Upper lobe of right lung (tissue), 1 donor: ENCODE measurements at regions not wholly inside any gene's neighbourhood (a gene's known extent, or its start where the extent isn't known, plus 50 kb on each side); places are given as distances from the start of the nearest gene placed in this dataset.

Experiments used
- ATAC-seq: fragments of 200-7000 bp; cut with Tn5 transposase; one replicate; pipeline ENCODE4 v1.9.1; 2020; ENCODE audit warnings: mild to moderate bottlenecking, moderate library complexity
- DNase-seq: peaks from one replicate; pipeline ENCODE4 v3.0.0-alpha.2; 2020
- H3K27ac ChIP-seq: fragments of 200-600 bp; one replicate; pipeline ENCODE4 v1.8.0; 2022
- H3K27me3 ChIP-seq: fragments of 200-600 bp; one replicate; pipeline ENCODE4 v1.8.0; 2022; ENCODE audit warnings: mild to moderate bottlenecking
- H3K36me3 ChIP-seq: fragments of 200-600 bp; one replicate; pipeline ENCODE4 v1.8.0; 2022
- H3K4me1 ChIP-seq: fragments of 200-600 bp; one replicate; pipeline ENCODE4 v1.8.0; 2022
- H3K4me3 ChIP-seq: fragments of 200-600 bp; one replicate; pipeline ENCODE4 v1.8.0; 2022; ENCODE audit warnings: mild to moderate bottlenecking
- H3K9me3 ChIP-seq: fragments of 200-600 bp; one replicate; pipeline ENCODE4 v1.8.0; 2022
- CTCF ChIP-seq: fragments of 200-600 bp; IDR thresholded peaks from one replicate; pipeline ENCODE4 v1.8.0; 2022; ENCODE audit warnings: antibody characterized with exemption
- intact Hi-C: fragments of 100-400 bp; cut with DNase I; formaldehyde crosslinking; loops from one replicate; pipeline ENCODE4 v1.11.0; 2022
- donor health status: DM: no; HTN: yes; CAD: no; lungs with severe emphysema.

GRCh38 chr4:79241846-79242245 lies 84.0 kb downstream of the NAA11 start:
- no peak for TF ChIP-seq CTCF
- intact Hi-C loops = no loop called here
- ATAC-seq (no peak), DNase-seq (no peak)
- Histone ChIP-seq H3K27me3 (no peaks in the 10 kb centered on the region), H3K4me1 (no peaks in the 10 kb centered on the region), H3K36me3 (no peaks in the 10 kb centered on the region), H3K9me3 (no peaks in the 10 kb centered on the region), H3K4me3 (no peak overlapping the region), H3K27ac (no peak overlapping the region)

GRCh38 chr4:79237851-79238250 lies 88.0 kb downstream of the NAA11 start:
- Histone ChIP-seq H3K4me3 (no peak overlapping the region), H3K27ac (no peak overlapping the region), H3K4me1 (no peaks in the 10 kb centered on the region), H3K27me3 (no peaks in the 10 kb centered on the region), H3K36me3 (no peaks in the 10 kb centered on the region), H3K9me3 (no peaks in the 10 kb centered on the region)
- DNase-seq = no peak
- no peak for TF ChIP-seq CTCF
- no peak for ATAC-seq
- intact Hi-C loops = no loop called here

GRCh38 chr4:79236785-79237184 lies 89.1 kb downstream of the NAA11 start:
- intact Hi-C loops = no loop called here

GRCh38 chr4:79235095-79235494 lies 90.8 kb downstream of the NAA11 start:
- no peaks in the 10 kb centered on the region for H3K4me1 ChIP-seq
- H3K4me3 ChIP-seq = no peak overlapping the region
- TF ChIP-seq CTCF = no peak
- DNase-seq (no peak), ATAC-seq (no peak)
- H3K36me3 ChIP-seq = no peaks in the 10 kb centered on the region
- no peaks in the 10 kb centered on the region for H3K9me3 ChIP-seq
- no peak overlapping the region for H3K27ac ChIP-seq
- intact Hi-C loops = no loop called here
- no peaks in the 10 kb centered on the region for H3K27me3 ChIP-seq

More at GRCh38 chr4:79236785-79237184, 89.1 kb downstream of the NAA11 start:
- Histone ChIP-seq H3K9me3 (no peaks in the 10 kb centered on the region), H3K27ac (no peak overlapping the region), H3K27me3 (no peaks in the 10 kb centered on the region), H3K4me3 (no peak overlapping the region), H3K36me3 (no peaks in the 10 kb centered on the region), H3K4me1 (no peaks in the 10 kb centered on the region)
- DNase-seq (no peak), ATAC-seq (no peak)
- no peak for TF ChIP-seq CTCF

GRCh38 chr4:79233820-79234219 lies 92.0 kb downstream of the NAA11 start:
- no peaks in the 10 kb centered on the region for H3K36me3 ChIP-seq
- TF ChIP-seq CTCF = no peak
- DNase-seq = no peak
- no peaks in the 10 kb centered on the region for H3K4me1 ChIP-seq
- intact Hi-C loops = no loop called here
- H3K27ac ChIP-seq = no peak overlapping the region
- ATAC-seq = no peak
- H3K27me3 ChIP-seq = no peaks in the 10 kb centered on the region
- no peaks in the 10 kb centered on the region for H3K9me3 ChIP-seq
- H3K4me3 ChIP-seq = no peak overlapping the region

- intact Hi-C loops = no loop called here
- no peak for DNase-seq
- no peaks in the 10 kb centered on the region for H3K4me1 ChIP-seq
- no peak overlapping the region for H3K4me3 ChIP-seq
- H3K9me3 ChIP-seq = no peaks in the 10 kb centered on the region
- no peak overlapping the region for H3K27ac ChIP-seq
- ATAC-seq = no peak
- TF ChIP-seq CTCF = no peak
- H3K27me3 ChIP-seq = no peaks in the 10 kb centered on the region
- H3K36me3 ChIP-seq = no peaks in the 10 kb centered on the region
These were observed 93.3 kb downstream of the NAA11 start for GRCh38 chr4:79232540-79232939.
